A549 (cell line): ENCODE measurements at regions not wholly inside any gene's neighbourhood (a gene's known extent, or its start where the extent isn't known, plus 50 kb on each side); places are given as distances from the start of the nearest gene placed in this dataset.

Experiments used
- ATAC-seq, 2 experiments: fragments of 200-7000 bp in 1 of 2; fragments of >200 bp in 1 of 2; cut with Nextera tagmentation in 1 of 2; cut with Tn5 transposase in 1 of 2; 3 replicates each; pipeline versions ENCODE4 v1.8.0 to v1.9.1; 2018 to 2020; ENCODE audit warnings: mild to moderate bottlenecking in 1 of 2, moderate library complexity in 1 of 2
- CTCF ChIA-PET: fragments of 300-600 bp; sonication (Branson Sonifier 250); formaldehyde crosslinking; extraction: SDS; loops from one replicate; lab custom pipeline; 2021; ENCODE audit warnings: antibody characterized with exemption, inconsistent platforms; lab: Yijun Ruan, JAX
- POLR2A ChIA-PET: fragments of 350-600 bp; formaldehyde crosslinking; extraction: SDS; loops from one replicate; lab custom pipeline; 2021; ENCODE audit warnings: antibody characterized with exemption, inconsistent platforms; lab: Yijun Ruan, JAX
- DNase-seq, 2 experiments: peaks; one replicate each; pipeline versions ENCODE4 v3.0.0 to v3.0.0-alpha.2; 2011 to 2016; ENCODE audit warnings: low read depth in 1 of 2, low spot score in 1 of 2
- FAIRE-seq: peaks from 2 replicates; lab custom pipeline; 2011; peaks lifted over from hg19 to GRCh38; lab: Jason Lieb, UNC
- H3K27ac ChIP-seq, 2 experiments: fragments of >200 bp; sonication (Bioruptor Twin); formaldehyde crosslinking; 3 replicates each; pipeline ENCODE4 v1.5.1; 2016 to 2017
- H3K4me1 ChIP-seq: fragments of >200 bp; sonication (Bioruptor Twin); formaldehyde crosslinking; 3 replicates; pipeline ENCODE4 v1.6.1; 2016
- H3K4me2 ChIP-seq: fragments of >200 bp; sonication (Bioruptor Twin); formaldehyde crosslinking; 3 replicates; pipeline ENCODE4 v1.6.1; 2016
- H3K4me3 ChIP-seq: fragments of >200 bp; sonication (Bioruptor Twin); formaldehyde crosslinking; 3 replicates; pipeline ENCODE4 v1.5.1; 2016
- H3K9me3 ChIP-seq: fragments of >200 bp; sonication (Bioruptor Twin); formaldehyde crosslinking; 3 replicates; pipeline ENCODE4 v1.6.1; 2016
- ATOH8 ChIP-seq: fragments of 250-450 bp; sonication (Bioruptor Pico); IDR thresholded peaks from 2 replicates; pipeline ENCODE4 v1.5.0; 2020; ENCODE audit warnings: low read depth, mild to moderate bottlenecking, moderate library complexity
- CBX2 ChIP-seq: fragments of 200-600 bp; sonication (generic); IDR thresholded peaks from 2 replicates; pipeline ENCODE4 v1.6.1; 2016; ENCODE audit warnings: low read depth, mild to moderate bottlenecking, borderline replicate concordance
- CEBPB ChIP-seq, 2 experiments: fragments of >200 bp in 1 of 2; sonication (Bioruptor Twin) in 1 of 2; formaldehyde crosslinking in 1 of 2; IDR thresholded peaks; 2 replicates each; pipeline ENCODE4 v1.6.1; 2012 to 2016
- EHF ChIP-seq: fragments of 250-450 bp; sonication (Bioruptor Pico); IDR thresholded peaks from 2 replicates; pipeline ENCODE4 v1.5.0; 2020; ENCODE audit warnings: mild to moderate bottlenecking
- EHMT2 ChIP-seq: fragments of 200-600 bp; sonication (generic); IDR thresholded peaks from 2 replicates; pipeline ENCODE4 v1.6.1; 2016; ENCODE audit warnings: antibody characterized with exemption, low read depth, mild to moderate bottlenecking, moderate library complexity
- ELK1 ChIP-seq: fragments of 150-350 bp; IDR thresholded peaks from 2 replicates; pipeline ENCODE4 v1.6.1; 2014; ENCODE audit warnings: low read depth, mild to moderate bottlenecking, low read length
- EP300 ChIP-seq, 2 experiments: fragments of >200 bp; sonication (Bioruptor Twin); formaldehyde crosslinking; IDR thresholded peaks; 2 replicates in 1 of 2; 3 replicates in 1 of 2; pipeline ENCODE4 v1.6.1; 2016 to 2017
- FOSL2 ChIP-seq, 2 experiments: fragments of 450-650 bp in 1 of 2; fragments of >200 bp in 1 of 2; sonication (Bioruptor Twin) in 1 of 2; formaldehyde crosslinking; IDR thresholded peaks; 2 replicates each; pipeline versions ENCODE4 v1.5.0 to v1.6.1; 2016 to 2020; ENCODE audit warnings: mild to moderate bottlenecking in 1 of 2, moderate library complexity in 1 of 2
- FOXS1 ChIP-seq: fragments of 250-450 bp; sonication (Bioruptor Pico); IDR thresholded peaks from 2 replicates; pipeline ENCODE4 v1.5.0; 2020; ENCODE audit warnings: mild to moderate bottlenecking, moderate library complexity
- HES2 ChIP-seq: fragments of >200 bp; sonication (Bioruptor Twin); formaldehyde crosslinking; IDR thresholded peaks from 2 replicates; pipeline ENCODE4 v1.6.1; 2016
- HOXB5 ChIP-seq: fragments of 250-450 bp; sonication (Bioruptor Pico); IDR thresholded peaks from 2 replicates; pipeline ENCODE4 v1.5.0; 2020; ENCODE audit warnings: mild to moderate bottlenecking, moderate library complexity
- JUN ChIP-seq, 2 experiments: fragments of >200 bp; sonication (Bioruptor Twin); formaldehyde crosslinking; IDR thresholded peaks; 2 replicates in 1 of 2; 3 replicates in 1 of 2; pipeline ENCODE4 v1.6.1; 2016 to 2017
- KDM5A ChIP-seq: fragments of 200-600 bp; sonication (generic); IDR thresholded peaks from 2 replicates; pipeline ENCODE4 v1.6.1; 2016; ENCODE audit warnings: antibody characterized with exemption, mild to moderate bottlenecking
- MAFK ChIP-seq: fragments of 450-650 bp; IDR thresholded peaks from 2 replicates; pipeline ENCODE4 v1.6.1; 2014; ENCODE audit not compliant: partially characterized antibody
- MAZ ChIP-seq: fragments of 150-350 bp; IDR thresholded peaks from 2 replicates; pipeline ENCODE4 v1.6.1; 2014; ENCODE audit warnings: antibody characterized with exemption, low read depth, low read length, borderline replicate concordance
- PHF8 ChIP-seq: fragments of 200-600 bp; sonication (generic); IDR thresholded peaks from 2 replicates; pipeline ENCODE4 v1.6.1; 2016; ENCODE audit warnings: low read depth, mild to moderate bottlenecking, antibody characterized with exemption, moderate library complexity, borderline replicate concordance
- RAD21 ChIP-seq, 2 experiments: fragments of >200 bp in 1 of 2; sonication (Bioruptor Twin) in 1 of 2; formaldehyde crosslinking in 1 of 2; IDR thresholded peaks in 1 of 2; conservative IDR thresholded peaks in 1 of 2; 2 replicates in 1 of 2; 3 replicates in 1 of 2; pipeline ENCODE4 v1.6.1; 2012 to 2018; ENCODE audit warnings: inconsistent platforms in 1 of 2
- RARB ChIP-seq: fragments of 250-450 bp; sonication (Bioruptor Pico); IDR thresholded peaks from 2 replicates; pipeline ENCODE4 v1.8.0; 2021; ENCODE audit warnings: mild to moderate bottlenecking, moderate library complexity
- RFX5 ChIP-seq: fragments of 450-650 bp; IDR thresholded peaks from 2 replicates; pipeline ENCODE4 v1.7.1; 2014; ENCODE audit warnings: antibody characterized with exemption, mild to moderate bottlenecking, moderate library complexity
- SMC3 ChIP-seq: fragments of >200 bp; sonication (Bioruptor Twin); formaldehyde crosslinking; IDR thresholded peaks from 3 replicates; pipeline ENCODE4 v1.6.1; 2018; ENCODE audit warnings: inconsistent platforms
- TP53 ChIP-seq: fragments of 250-450 bp; sonication (Bioruptor Pico); IDR thresholded peaks from 2 replicates; pipeline ENCODE4 v1.5.0; 2021; ENCODE audit warnings: mild to moderate bottlenecking, moderate library complexity
- ZC3H11A ChIP-seq: fragments of 450-650 bp; IDR thresholded peaks from 2 replicates; pipeline ENCODE4 v1.6.1; 2014; ENCODE audit warnings: antibody characterized with exemption, mild to moderate bottlenecking
- WGBS: methylation state at CpG from one replicate; pipeline ENCODE4 v1.1.6; 2017; ENCODE audit errors: missing lambda C conversion rate; 5-methylcytosine and 5-hydroxymethylcytosine counted together

- CTCF ChIA-PET, result interaction anchor here (1.5 kb wide), 1 partner anchor 45 kb away, joined by 4 read pairs; no protein-coding TSS in a partner anchor
- no peak for ATAC-seq
- TF ChIP-seq CBX2 (no peak), TP53 (CRISPR knock-in tag) (no peak), FOSL2 (IDR thresholded peaks at IDR 0.05) (no peak), FOSL2 (CRISPR knock-in tag; IDR thresholded peaks at IDR 0.05) (no peak), EHMT2 (no peak), EP300 (IDR thresholded peaks at IDR 0.05) (no peak), RAD21 (conservative IDR thresholded peaks at IDR 0.05 in 1 of 2, IDR thresholded peaks at IDR 0.05 in 1 of 2) (no peak), KDM5A (no peak), ZC3H11A (no peak), MAZ (no peak), FOXS1 (no peak), HES2 (no peak), JUN (IDR thresholded peaks at IDR 0.05) (no peak), HOXB5 (CRISPR knock-in tag) (no peak), PHF8 (no peak), ATOH8 (CRISPR knock-in tag) (no peak), ELK1 (no peak), RARB (CRISPR knock-in tag) (no peak), RFX5 (no peak)
- Histone ChIP-seq H3K27ac (no peak overlapping the region), H3K4me2 (no peak overlapping the region), H3K9me3 (no peaks in the 10 kb centered on the region), H3K4me3 (no peak overlapping the region), H3K4me1 (peaks cover 18% of the 10 kb centered on the region; the same call in 2 of the 3 replicates)
- POLR2A ChIA-PET, result no interaction called here
- WGBS, result 34% methylated on average over 1 of the region's 1 CpG
- FAIRE-seq, result no peak
- no peak for DNase-seq
Observed at GRCh38 chr7:47145982-47146381, 435.9 kb downstream of the TNS3 start.

GRCh38 chr7:47145186-47145725, 436.7 kb downstream of the TNS3 start:
- no peak for ATAC-seq
- POLR2A ChIA-PET, result no interaction called here
- Histone ChIP-seq H3K4me3 (no peak overlapping the region), H3K4me2 (no peak overlapping the region)
- TF ChIP-seq EHF (no peak), MAFK (peak; percentile 85)
- TF ChIP-seq, all 56 proteins: peak for 1
- Histone ChIP-seq H3K4me1 (peaks cover 18% of the 10 kb centered on the region; the same call in 2 of the 3 replicates), H3K27ac (no peak overlapping the region), H3K9me3 (no peaks in the 10 kb centered on the region)
- CTCF ChIA-PET, result interaction anchor here (1.6 kb wide), 1 partner anchor 1223 kb away, joined by 4 read pairs; no protein-coding TSS in a partner anchor
- 30% methylated on average over 1 of the region's 1 CpG for WGBS
- FAIRE-seq, result no peak
- DNase-seq, result no peak

- CTCF ChIA-PET, result no interaction called here
- Histone ChIP-seq H3K9me3 (no peaks in the 10 kb centered on the region), H3K4me3 (no peak overlapping the region), H3K27ac (no peak overlapping the region), H3K4me2 (no peak overlapping the region), H3K4me1 (peaks cover 14% of the 10 kb centered on the region; the same call in 2 of the 3 replicates)
- no peak for DNase-seq
- FAIRE-seq, result no peak
- WGBS, result 44% methylated on average over 1 of the region's 1 CpG
- ATAC-seq, result no peak
- POLR2A ChIA-PET, result no interaction called here
- no peak for TF ChIP-seq ATOH8 (CRISPR knock-in tag)
- TF ChIP-seq TP53 (CRISPR knock-in tag), result no peak
- TF ChIP-seq EP300 (IDR thresholded peaks at IDR 0.05), result no peak
- TF ChIP-seq KDM5A, result no peak
- no peak for TF ChIP-seq ZC3H11A
- no peak for TF ChIP-seq SMC3
- TF ChIP-seq ELK1, result no peak
- no peak for TF ChIP-seq CEBPB (IDR thresholded peaks at IDR 0.05)
- TF ChIP-seq PHF8, result no peak
- no peak for TF ChIP-seq MAZ
Observed at GRCh38 chr7:47143339-47143738, 438.6 kb downstream of the TNS3 start.
